ENCODE measurements at regions not wholly inside any gene's neighbourhood (a gene's known extent, or its start where the extent isn't known, plus 50 kb on each side); places are given as distances from the start of the nearest gene placed in this dataset.

DNA sequence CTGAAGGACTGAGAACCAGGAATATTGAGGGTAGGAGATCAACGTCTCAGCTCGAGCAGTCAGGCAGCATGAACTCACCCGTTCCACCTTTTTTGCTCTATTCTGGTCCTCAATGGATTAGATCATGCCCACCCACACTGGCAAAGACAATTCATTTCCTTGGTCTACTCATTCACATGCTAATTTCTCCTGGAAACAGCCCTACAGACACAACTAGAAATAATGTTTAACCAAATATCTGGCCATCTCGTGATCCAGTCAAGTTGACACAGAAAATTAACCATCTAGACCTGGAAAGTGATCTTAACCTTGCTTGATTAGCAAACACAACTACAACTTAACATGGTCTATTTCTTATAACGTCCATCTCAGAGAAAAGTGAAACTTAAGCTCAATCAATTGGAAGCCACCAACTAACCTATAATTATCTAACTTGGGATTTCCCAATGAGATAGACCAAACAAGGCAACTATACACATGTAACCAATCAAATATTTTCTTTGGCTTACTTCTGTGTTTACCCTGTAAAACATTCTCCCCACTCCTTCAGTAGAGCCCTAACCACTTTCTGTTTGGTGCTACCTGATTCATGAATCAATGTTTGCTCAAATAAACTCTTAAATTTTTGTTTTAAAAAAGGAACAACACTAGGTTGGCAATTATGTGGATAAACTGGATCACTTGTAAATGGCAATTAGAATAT lies 69.7 kb upstream of the MAMLD1 start:
- no peak for DNase-seq
- Histone ChIP-seq H3K9me3 (ENCODE audit: control insufficient read depth in 4 of 4, insufficient read depth in 3 of 4, low read length in 3 of 4) (peaks cover 0 to 3% (median 0%) of the 10 kb centered on the region in 4 donors), H3K27me3 (ENCODE audit: control insufficient read depth in 3 of 3, insufficient read depth in 3 of 3, low read length in 2 of 3) (no peaks in the 10 kb centered on the region), H3K27ac (ENCODE audit: low read depth in 1 of 2, low read length in 1 of 2) (no peak overlapping the region), H3K36me3 (ENCODE audit: control insufficient read depth in 4 of 4, insufficient read depth in 4 of 4, low read length in 4 of 4) (no peaks in the 10 kb centered on the region), H3K4me1 (ENCODE audit: control insufficient read depth in 5 of 5, insufficient read depth in 5 of 5, low read length in 5 of 5) (no peaks in the 10 kb centered on the region), H3K4me3 (no peak overlapping the region), H3K9ac (ENCODE audit: insufficient read depth in 1 of 2, low read length in 2 of 2) (no peak overlapping the region)
- 65 to 92% methylated on average over 5 of the region's 5 CpGs for WGBS, 2 donors
- no peak for ATAC-seq (ENCODE audit: insufficient read depth, low FRiP score)
- TF ChIP-seq, protein P1, sequence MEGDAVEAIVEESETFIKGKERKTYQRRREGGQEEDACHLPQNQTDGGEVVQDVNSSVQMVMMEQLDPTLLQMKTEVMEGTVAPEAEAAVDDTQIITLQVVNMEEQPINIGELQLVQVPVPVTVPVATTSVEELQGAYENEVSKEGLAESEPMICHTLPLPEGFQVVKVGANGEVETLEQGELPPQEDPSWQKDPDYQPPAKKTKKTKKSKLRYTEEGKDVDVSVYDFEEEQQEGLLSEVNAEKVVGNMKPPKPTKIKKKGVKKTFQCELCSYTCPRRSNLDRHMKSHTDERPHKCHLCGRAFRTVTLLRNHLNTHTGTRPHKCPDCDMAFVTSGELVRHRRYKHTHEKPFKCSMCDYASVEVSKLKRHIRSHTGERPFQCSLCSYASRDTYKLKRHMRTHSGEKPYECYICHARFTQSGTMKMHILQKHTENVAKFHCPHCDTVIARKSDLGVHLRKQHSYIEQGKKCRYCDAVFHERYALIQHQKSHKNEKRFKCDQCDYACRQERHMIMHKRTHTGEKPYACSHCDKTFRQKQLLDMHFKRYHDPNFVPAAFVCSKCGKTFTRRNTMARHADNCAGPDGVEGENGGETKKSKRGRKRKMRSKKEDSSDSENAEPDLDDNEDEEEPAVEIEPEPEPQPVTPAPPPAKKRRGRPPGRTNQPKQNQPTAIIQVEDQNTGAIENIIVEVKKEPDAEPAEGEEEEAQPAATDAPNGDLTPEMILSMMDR (IDR thresholded peaks at IDR 0.05; ENCODE audit: control extremely low read depth, extremely low read depth) = no peak

DNA sequence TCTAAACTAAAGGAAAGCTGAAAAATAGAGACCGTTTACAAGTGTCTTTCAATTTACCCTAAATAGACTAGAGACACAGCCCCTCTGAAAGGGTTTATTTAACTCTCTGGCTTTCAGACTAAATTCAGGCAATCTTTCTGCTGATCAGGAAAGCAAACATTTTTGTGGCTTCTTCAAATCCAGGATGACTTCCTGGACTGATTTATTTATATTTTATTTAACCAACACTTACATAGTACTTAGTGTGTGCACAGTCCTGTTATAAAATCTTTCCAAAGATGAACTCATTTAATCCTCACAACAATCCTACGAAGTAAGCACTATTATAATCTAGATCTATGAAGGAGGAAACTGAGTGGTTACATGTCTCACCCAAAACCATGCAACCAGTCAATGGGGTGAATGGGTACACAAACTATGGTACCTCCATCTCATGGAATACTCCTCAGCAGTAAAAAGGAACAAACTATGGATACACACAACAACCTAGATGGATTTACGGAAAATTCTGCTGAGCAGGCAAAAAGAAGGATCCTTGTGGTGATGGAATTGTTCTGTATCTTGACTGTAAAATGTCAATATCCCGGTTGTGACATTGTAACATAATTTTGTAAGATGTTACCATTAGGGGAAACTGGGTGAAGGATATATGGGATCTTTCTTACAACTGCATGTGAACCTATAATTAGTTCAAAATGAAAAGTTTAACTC lies 64.1 kb upstream of the MAMLD1 start:
- H3K4me3 ChIP-seq = no peak overlapping the region
- no peak for ATAC-seq (ENCODE audit: insufficient read depth, low FRiP score)

DNA sequence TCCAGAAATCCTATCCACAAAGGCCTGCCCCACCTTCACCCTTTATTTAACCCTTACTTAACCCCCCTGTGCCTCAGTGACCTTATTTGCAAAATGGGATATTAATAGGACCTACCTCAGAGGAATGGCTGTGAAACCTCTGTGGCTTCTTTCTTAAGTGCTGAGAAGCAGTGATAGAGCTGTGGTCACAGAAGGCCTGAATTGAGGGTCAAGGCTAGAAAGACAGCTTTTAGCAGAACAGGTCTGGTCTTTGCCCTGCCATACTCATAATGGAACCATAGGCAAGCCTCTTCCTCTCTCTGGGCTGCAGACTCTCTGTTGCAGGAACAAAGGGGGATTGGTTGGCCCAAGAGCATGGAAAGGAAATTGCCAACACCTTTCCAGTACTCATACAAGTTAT lies 63.5 kb upstream of the MAMLD1 start:
- no peaks in the 10 kb centered on the region for H3K4me1 ChIP-seq (ENCODE audit: control insufficient read depth in 5 of 5, insufficient read depth in 5 of 5, low read length in 5 of 5)
- no peak overlapping the region for H3K4me3 ChIP-seq
- H3K9me3 ChIP-seq (ENCODE audit: control insufficient read depth in 4 of 4, insufficient read depth in 3 of 4, low read length in 3 of 4) = peaks cover 0 to 10% (median 0%) of the 10 kb centered on the region in 4 donors
- no peak overlapping the region for H3K9ac ChIP-seq (ENCODE audit: insufficient read depth in 1 of 2, low read length in 2 of 2)
- no peak overlapping the region for H3K27ac ChIP-seq (ENCODE audit: low read depth in 1 of 2, low read length in 1 of 2)
- ATAC-seq (ENCODE audit: insufficient read depth, low FRiP score) (no peak), DNase-seq (no peak)
- H3K36me3 ChIP-seq (ENCODE audit: control insufficient read depth in 4 of 4, insufficient read depth in 4 of 4, low read length in 4 of 4) = no peaks in the 10 kb centered on the region
- peaks cover 0 to 7% (median 0%) of the 10 kb centered on the region in 3 donors for H3K27me3 ChIP-seq (ENCODE audit: control insufficient read depth in 3 of 3, insufficient read depth in 3 of 3, low read length in 2 of 3)
- TF ChIP-seq, protein P1 (IDR thresholded peaks at IDR 0.05; ENCODE audit: control extremely low read depth, extremely low read depth) = no peak

More for the DNA sequence above, 64.1 kb upstream of the MAMLD1 start:
- H3K27me3 ChIP-seq (ENCODE audit: control insufficient read depth in 3 of 3, insufficient read depth in 3 of 3, low read length in 2 of 3) = peaks cover 0 to 7% (median 0%) of the 10 kb centered on the region in 3 donors
- TF ChIP-seq, protein P1 (IDR thresholded peaks at IDR 0.05; ENCODE audit: control extremely low read depth, extremely low read depth) = no peak
- peaks cover 0 to 6% (median 0%) of the 10 kb centered on the region in 4 donors for H3K9me3 ChIP-seq (ENCODE audit: control insufficient read depth in 4 of 4, insufficient read depth in 3 of 4, low read length in 3 of 4)
- no peak overlapping the region for H3K9ac ChIP-seq (ENCODE audit: insufficient read depth in 1 of 2, low read length in 2 of 2)
- no peak for DNase-seq
- H3K27ac ChIP-seq (ENCODE audit: low read depth in 1 of 2, low read length in 1 of 2) = no peak overlapping the region
- H3K36me3 ChIP-seq (ENCODE audit: control insufficient read depth in 4 of 4, insufficient read depth in 4 of 4, low read length in 4 of 4) = no peaks in the 10 kb centered on the region
- WGBS, 2 donors = 62 to 73% methylated on average over 4 of the region's 4 CpGs
- H3K4me1 ChIP-seq (ENCODE audit: control insufficient read depth in 5 of 5, insufficient read depth in 5 of 5, low read length in 5 of 5) = no peaks in the 10 kb centered on the region
